Neural progenitor cell (in vitro differentiated cells): ENCODE measurements at regions not wholly inside any gene's neighbourhood (a gene's known extent, or its start where the extent isn't known, plus 50 kb on each side); places are given as distances from the start of the nearest gene placed in this dataset.

Experiments
- DNase-seq: peaks from one replicate; pipeline ENCODE4 v3.0.0-alpha.2; 2016; ENCODE audit warnings: low spot score
- H2AFZ ChIP-seq: fragments of 200-600 bp; sonication (generic); replicated peaks from 2 replicates; pipeline ENCODE4 v1.6.1; 2016; ENCODE audit warnings: antibody characterized with exemption
- H3F3A ChIP-seq: fragments of 200-600 bp; sonication (generic); 2 replicates; pipeline ENCODE4 v1.6.1; 2016; ENCODE audit warnings: antibody characterized with exemption, low read depth
- H3K27ac ChIP-seq: fragments of 200-600 bp; sonication (generic); 2 replicates; pipeline ENCODE4 v1.5.1; 2016; ENCODE audit warnings: mild to moderate bottlenecking
- H3K27me3 ChIP-seq: fragments of 200-600 bp; sonication (generic); 2 replicates; pipeline ENCODE4 v1.6.1; 2016; ENCODE audit warnings: mild to moderate bottlenecking, moderate library complexity
- H3K36me3 ChIP-seq: fragments of 200-600 bp; sonication (generic); 2 replicates; pipeline ENCODE4 v1.5.1; 2016
- H3K4me1 ChIP-seq: fragments of 200-600 bp; sonication (generic); 2 replicates; pipeline ENCODE4 v1.6.1; 2016; ENCODE audit warnings: mixed run types
- H3K4me2 ChIP-seq: fragments of 200-600 bp; sonication (generic); 2 replicates; pipeline ENCODE4 v1.6.1; 2016
- H3K4me3 ChIP-seq: fragments of 200-600 bp; sonication (generic); 2 replicates; pipeline ENCODE4 v1.5.1; 2016
- H3K79me2 ChIP-seq: fragments of 200-600 bp; sonication (generic); 2 replicates; pipeline ENCODE4 v1.6.1; 2016; ENCODE audit warnings: low read depth
- H3K9ac ChIP-seq: fragments of 200-600 bp; sonication (generic); 2 replicates; pipeline ENCODE4 v1.6.1; 2016
- H3K9me3 ChIP-seq: fragments of 200-600 bp; sonication (generic); 2 replicates; pipeline ENCODE4 v1.5.1; 2016; ENCODE audit warnings: low read depth
- H4K20me1 ChIP-seq: fragments of 200-600 bp; sonication (generic); 2 replicates; pipeline ENCODE4 v1.6.1; 2016; ENCODE audit warnings: low read depth
- H3K27ac Mint-ChIP-seq: 3 replicates; pipeline ENCODE4 v1.8.0; 2021; ENCODE audit warnings: mixed read lengths
- H3K27me3 Mint-ChIP-seq: 2 replicates; pipeline ENCODE4 v1.8.0; 2022; ENCODE audit warnings: low read depth, mild to moderate bottlenecking, inconsistent platforms, moderate library complexity, mixed read lengths; ENCODE audit not compliant: insufficient read depth
- H3K36me3 Mint-ChIP-seq: 3 replicates; pipeline ENCODE4 v1.8.0; 2021; ENCODE audit warnings: mixed read lengths
- H3K4me1 Mint-ChIP-seq: 3 replicates; pipeline ENCODE4 v1.8.0; 2021; ENCODE audit warnings: mixed read lengths
- H3K4me3 Mint-ChIP-seq: 3 replicates; pipeline ENCODE4 v1.8.0; 2021; ENCODE audit warnings: mild to moderate bottlenecking, moderate library complexity, mixed read lengths
- H3K9me3 Mint-ChIP-seq: 3 replicates; pipeline ENCODE4 v1.8.0; 2020; ENCODE audit warnings: mixed read lengths
- EZH2 ChIP-seq: fragments of 200-600 bp; sonication (generic); IDR thresholded peaks from 2 replicates; pipeline ENCODE4 v1.6.1; 2017; ENCODE audit warnings: antibody characterized with exemption, mild to moderate bottlenecking, moderate library complexity
- EZH2phosphoT487 ChIP-seq: fragments of 200-600 bp; sonication (generic); IDR thresholded peaks from 2 replicates; pipeline ENCODE4 v1.6.1; 2017; ENCODE audit warnings: antibody characterized with exemption
- TF ChIP-seq, protein P1 (sequence below): fragments of 200-600 bp; sonication (generic); IDR thresholded peaks from 2 replicates; pipeline ENCODE4 v1.5.1; 2017; ENCODE audit warnings: antibody characterized with exemption, mild to moderate bottlenecking

DNA sequence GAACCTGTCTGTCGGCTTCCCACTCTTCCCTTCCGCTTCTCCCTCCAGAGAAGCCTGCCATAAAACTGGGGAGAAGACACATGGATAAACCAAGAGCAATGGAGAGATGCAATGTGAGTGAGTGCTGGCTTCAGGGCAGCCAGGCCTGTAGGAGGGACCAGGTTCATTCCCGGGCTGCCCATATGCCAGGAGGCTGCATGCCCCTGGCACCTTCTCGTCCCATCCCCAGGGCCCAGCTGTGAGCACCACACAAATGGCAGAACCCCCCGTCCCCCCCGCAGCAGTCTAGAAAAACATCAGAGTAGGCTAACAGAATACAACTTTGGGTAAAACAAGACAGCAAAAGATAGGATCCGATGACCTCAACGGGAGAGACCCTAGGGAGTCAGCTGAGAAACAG, 341.3 kb upstream of the SHH start:
- H3K4me3 Mint-ChIP-seq = no peak overlapping the region
- Histone ChIP-seq H3K4me3 (no peak overlapping the region), H3K4me2 (no peak overlapping the region), H3K27me3 (no peaks in the 10 kb centered on the region), H2AFZ (no peak overlapping the region), H3K9ac (no peak overlapping the region), H3K36me3 (no peaks in the 10 kb centered on the region), H3K9me3 (no peaks in the 10 kb centered on the region), H3K79me2 (no peaks in the 10 kb centered on the region), H3K27ac (no peak overlapping the region), H3K4me1 (no peaks in the 10 kb centered on the region), H3F3A (peaks cover 4% of the 10 kb centered on the region), H4K20me1 (no peaks in the 10 kb centered on the region)
- no peak for DNase-seq
- no peaks in the 10 kb centered on the region for H3K27me3 Mint-ChIP-seq
- no peak overlapping the region for H3K27ac Mint-ChIP-seq
- TF ChIP-seq EZH2 (no peak), EZH2phosphoT487 (no peak)
- no peaks in the 10 kb centered on the region for H3K36me3 Mint-ChIP-seq
- peaks cover 13% of the 10 kb centered on the region for H3K4me1 Mint-ChIP-seq
- peaks cover 2% of the 10 kb centered on the region for H3K9me3 Mint-ChIP-seq

DNA sequence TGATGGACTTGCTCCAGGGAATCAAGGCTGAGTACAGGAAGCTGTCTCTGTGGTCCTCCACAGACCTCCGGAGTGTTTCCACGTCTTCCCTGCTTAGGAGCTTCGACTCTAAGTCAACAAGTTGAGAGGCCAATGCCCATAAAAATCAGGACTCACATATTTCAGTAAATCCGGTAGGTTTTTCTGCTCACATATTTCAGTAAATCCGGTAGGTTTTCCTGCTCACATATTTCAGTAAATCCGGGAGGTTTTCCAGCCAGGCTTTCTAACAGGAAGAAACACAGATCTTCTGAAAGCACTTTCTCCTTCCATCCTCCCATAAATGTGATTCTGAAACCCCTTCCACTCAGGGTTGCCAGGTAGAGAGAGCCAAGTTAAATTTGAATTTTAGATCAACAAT, 340.1 kb upstream of the SHH start:
- Mint-ChIP-seq H3K4me3 (no peak overlapping the region), H3K9me3 (peaks cover 2% of the 10 kb centered on the region), H3K36me3 (no peaks in the 10 kb centered on the region), H3K27ac (no peak overlapping the region), H3K4me1 (peaks cover 13% of the 10 kb centered on the region), H3K27me3 (no peaks in the 10 kb centered on the region)
- H3F3A ChIP-seq = peaks cover 4% of the 10 kb centered on the region
- H3K27me3 ChIP-seq = no peaks in the 10 kb centered on the region
- no peaks in the 10 kb centered on the region for H3K9me3 ChIP-seq
- H3K27ac ChIP-seq = no peak overlapping the region
- no peaks in the 10 kb centered on the region for H3K79me2 ChIP-seq
- TF ChIP-seq, protein P1, sequence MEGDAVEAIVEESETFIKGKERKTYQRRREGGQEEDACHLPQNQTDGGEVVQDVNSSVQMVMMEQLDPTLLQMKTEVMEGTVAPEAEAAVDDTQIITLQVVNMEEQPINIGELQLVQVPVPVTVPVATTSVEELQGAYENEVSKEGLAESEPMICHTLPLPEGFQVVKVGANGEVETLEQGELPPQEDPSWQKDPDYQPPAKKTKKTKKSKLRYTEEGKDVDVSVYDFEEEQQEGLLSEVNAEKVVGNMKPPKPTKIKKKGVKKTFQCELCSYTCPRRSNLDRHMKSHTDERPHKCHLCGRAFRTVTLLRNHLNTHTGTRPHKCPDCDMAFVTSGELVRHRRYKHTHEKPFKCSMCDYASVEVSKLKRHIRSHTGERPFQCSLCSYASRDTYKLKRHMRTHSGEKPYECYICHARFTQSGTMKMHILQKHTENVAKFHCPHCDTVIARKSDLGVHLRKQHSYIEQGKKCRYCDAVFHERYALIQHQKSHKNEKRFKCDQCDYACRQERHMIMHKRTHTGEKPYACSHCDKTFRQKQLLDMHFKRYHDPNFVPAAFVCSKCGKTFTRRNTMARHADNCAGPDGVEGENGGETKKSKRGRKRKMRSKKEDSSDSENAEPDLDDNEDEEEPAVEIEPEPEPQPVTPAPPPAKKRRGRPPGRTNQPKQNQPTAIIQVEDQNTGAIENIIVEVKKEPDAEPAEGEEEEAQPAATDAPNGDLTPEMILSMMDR = no peak
- TF ChIP-seq EZH2 (no peak), EZH2phosphoT487 (no peak)
- no peaks in the 10 kb centered on the region for H3K4me1 ChIP-seq
- H2AFZ ChIP-seq = no peak overlapping the region
- no peak overlapping the region for H3K4me3 ChIP-seq
- H3K4me2 ChIP-seq = no peak overlapping the region
- no peaks in the 10 kb centered on the region for H4K20me1 ChIP-seq
- H3K9ac ChIP-seq = no peak overlapping the region
- no peaks in the 10 kb centered on the region for H3K36me3 ChIP-seq
- DNase-seq = no peak

DNA sequence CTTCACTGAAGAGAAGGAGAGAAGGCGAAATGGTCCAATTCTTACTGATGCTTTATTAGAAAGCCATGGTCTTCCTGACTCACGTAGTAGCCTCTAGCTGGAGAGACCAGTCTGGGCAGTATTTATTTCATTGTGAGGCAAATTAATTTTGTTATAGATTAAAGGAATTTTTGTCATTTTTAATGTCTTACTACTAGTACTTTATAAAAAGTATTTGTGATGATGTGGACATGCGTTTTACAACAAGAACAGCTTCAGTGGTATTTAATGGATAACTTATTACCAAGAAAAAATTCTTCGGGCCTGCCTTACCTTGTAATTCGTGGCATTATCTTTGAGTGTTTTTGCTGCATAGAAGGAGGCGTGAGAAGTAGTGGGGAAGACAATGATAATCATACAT, 339.4 kb upstream of the SHH start:
- no peak overlapping the region for H3K4me3 ChIP-seq
- H3K9ac ChIP-seq = no peak overlapping the region
- H3K4me2 ChIP-seq = no peak overlapping the region
- H2AFZ ChIP-seq = no peak overlapping the region
- no peaks in the 10 kb centered on the region for H4K20me1 ChIP-seq
- no peaks in the 10 kb centered on the region for H3K36me3 ChIP-seq
- no peaks in the 10 kb centered on the region for H3K4me1 ChIP-seq
- no peaks in the 10 kb centered on the region for H3K79me2 ChIP-seq
- Mint-ChIP-seq H3K4me1 (peaks cover 13% of the 10 kb centered on the region), H3K36me3 (no peaks in the 10 kb centered on the region), H3K9me3 (peaks cover 2% of the 10 kb centered on the region), H3K27ac (no peak overlapping the region), H3K4me3 (no peak overlapping the region), H3K27me3 (no peaks in the 10 kb centered on the region)
- H3F3A ChIP-seq = peaks cover 4% of the 10 kb centered on the region
- DNase-seq = no peak
- H3K27me3 ChIP-seq = no peaks in the 10 kb centered on the region
- H3K9me3 ChIP-seq = no peaks in the 10 kb centered on the region
- TF ChIP-seq, protein P1 = no peak
- no peak for TF ChIP-seq EZH2phosphoT487
- no peak for TF ChIP-seq EZH2
- H3K27ac ChIP-seq = no peak overlapping the region

DNA sequence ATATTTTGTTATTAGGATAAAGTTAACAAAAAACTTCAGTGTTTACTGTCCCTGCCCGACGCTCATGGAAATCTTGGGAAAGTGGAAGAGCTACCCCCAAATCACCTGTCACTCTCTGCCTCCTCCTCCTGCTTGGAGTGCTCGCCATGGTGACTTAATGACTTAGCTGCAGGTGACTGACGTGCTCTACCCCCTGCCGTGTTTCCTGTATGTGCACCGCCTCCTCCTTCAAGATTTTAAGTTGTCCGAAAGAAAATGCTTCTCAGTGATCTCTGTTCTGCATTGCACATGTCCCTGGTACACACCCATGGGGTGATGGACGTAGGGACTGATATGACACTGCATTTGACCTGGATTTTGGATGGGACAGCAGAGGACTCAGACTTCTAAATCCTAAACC, 338.8 kb upstream of the SHH start:
- H3F3A ChIP-seq = peaks cover 2% of the 10 kb centered on the region
- no peaks in the 10 kb centered on the region for H3K4me1 ChIP-seq
- Mint-ChIP-seq H3K4me3 (no peak overlapping the region), H3K36me3 (no peaks in the 10 kb centered on the region), H3K27me3 (no peaks in the 10 kb centered on the region), H3K9me3 (peaks cover 2% of the 10 kb centered on the region), H3K27ac (no peak overlapping the region), H3K4me1 (peaks cover 9% of the 10 kb centered on the region)
- TF ChIP-seq EZH2phosphoT487 = no peak
- TF ChIP-seq, protein P1 = no peak
- no peak for TF ChIP-seq EZH2
- H3K4me2 ChIP-seq = no peak overlapping the region
- H2AFZ ChIP-seq = no peak overlapping the region
- peak; percentile 13 for DNase-seq
- H3K4me3 ChIP-seq = no peak overlapping the region
- H3K79me2 ChIP-seq = no peaks in the 10 kb centered on the region
- no peaks in the 10 kb centered on the region for H3K36me3 ChIP-seq
- no peaks in the 10 kb centered on the region for H4K20me1 ChIP-seq
- no peaks in the 10 kb centered on the region for H3K27me3 ChIP-seq
- H3K9ac ChIP-seq = no peak overlapping the region
- H3K27ac ChIP-seq = no peak overlapping the region
- no peaks in the 10 kb centered on the region for H3K9me3 ChIP-seq
